Endothelial cell of umbilical vein (primary cell): ENCODE measurements at regions not wholly inside any gene's neighbourhood (a gene's known extent, or its start where the extent isn't known, plus 50 kb on each side); places are given as distances from the start of the nearest gene placed in this dataset.

Experiments used
- BruUV-seq: library from RNA; stranded (reverse); fragments of 400-500 nt; replicated peaks from 2 replicates; lab custom pipeline; 2021; lab: Mats Ljungman, UMichigan
- CTCF ChIA-PET: fragments of 300-600, 350-600 bp; sonication (Branson Sonifier 250); formaldehyde crosslinking; loops from one replicate; lab custom pipeline; 2021; ENCODE audit warnings: antibody characterized with exemption, inconsistent platforms; lab: Charles Lee
- POLR2A ChIA-PET: fragments of 300-600, 350-600 bp; sonication (Branson Sonifier 250); formaldehyde crosslinking; loops from one replicate; lab custom pipeline; 2021; ENCODE audit warnings: antibody characterized with exemption, inconsistent platforms; lab: Charles Lee
- DNase-seq: peaks from one replicate; pipeline ENCODE4 v3.0.0-alpha.2; 2011; ENCODE audit warnings: low read depth, low spot score
- FAIRE-seq: peaks from 2 replicates; lab custom pipeline; 2011; peaks lifted over from hg19 to GRCh38; lab: Jason Lieb, UNC
- H2AFZ ChIP-seq: 2 replicates; pipeline ENCODE4 v1.6.0; 2012; ENCODE audit warnings: low read depth, low read length, control low read depth, inconsistent platforms
- H3K27ac ChIP-seq: 2 replicates; pipeline ENCODE4 v1.5.1; 2011; ENCODE audit warnings: low read depth, mild to moderate bottlenecking, control low read depth, low read length, moderate library complexity; ENCODE audit not compliant: insufficient read depth
- H3K27me3 ChIP-seq, 2 experiments: 2 replicates each; pipeline versions ENCODE4 v1.6.0 to v1.6.1; 2011; ENCODE audit warnings: low read length in 2 of 2, mixed read lengths in 1 of 2; ENCODE audit not compliant: control insufficient read depth in 2 of 2, insufficient read depth in 2 of 2
- H3K36me3 ChIP-seq, 2 experiments: 2 replicates in 1 of 2; 3 replicates in 1 of 2; pipeline ENCODE4 v1.5.1; 2011; ENCODE audit warnings: low read length in 2 of 2, mild to moderate bottlenecking in 1 of 2, moderate library complexity in 1 of 2; ENCODE audit not compliant: control insufficient read depth in 2 of 2, insufficient read depth in 2 of 2; ENCODE audit errors: extremely low read depth in 1 of 2
- H3K4me1 ChIP-seq: 3 replicates; pipeline ENCODE4 v1.5.1; 2011; ENCODE audit warnings: mild to moderate bottlenecking, low read length; ENCODE audit not compliant: control insufficient read depth, insufficient read depth; ENCODE audit errors: extremely low read depth
- H3K4me2 ChIP-seq: 2 replicates; pipeline ENCODE4 v1.6.1; 2011; ENCODE audit warnings: low read length, control low read depth, mixed read lengths; ENCODE audit not compliant: insufficient read depth
- H3K4me3 ChIP-seq, 3 experiments: fragments of 200-600 bp in 1 of 3; sonication (generic), shearing (Covaris generic) in 1 of 3; replicated peaks in 1 of 3; 2 replicates each; pipeline ENCODE4 v1.5.1; 2011 to 2016; ENCODE audit warnings: control low read depth in 3 of 3, low read length in 3 of 3, mild to moderate bottlenecking in 2 of 3, inconsistent platforms in 1 of 3, low read depth in 1 of 3, moderate library complexity in 1 of 3; ENCODE audit not compliant: insufficient read depth in 1 of 3
- H3K79me2 ChIP-seq: 2 replicates; pipeline ENCODE4 v1.6.0; 2012; ENCODE audit warnings: low read length, inconsistent platforms; ENCODE audit not compliant: control insufficient read depth, insufficient read depth
- H3K9ac ChIP-seq: replicated peaks from 2 replicates; pipeline ENCODE3; 2011; ENCODE audit warnings: low read length, control low read depth; ENCODE audit not compliant: insufficient read depth; ENCODE audit errors: extremely low read depth
- H3K9me1 ChIP-seq: replicated peaks from 3 replicates; pipeline ENCODE4 v1.6.0; 2011; ENCODE audit warnings: mild to moderate bottlenecking, low read length; ENCODE audit not compliant: control insufficient read depth, insufficient read depth; ENCODE audit errors: extremely low read depth
- H3K9me3 ChIP-seq: replicated peaks from 2 replicates; pipeline ENCODE4 v1.5.1; 2012; ENCODE audit warnings: low read length, inconsistent platforms; ENCODE audit not compliant: control insufficient read depth, insufficient read depth
- H4K20me1 ChIP-seq: replicated peaks from 2 replicates; pipeline ENCODE3; 2011; ENCODE audit warnings: mild to moderate bottlenecking, low read length; ENCODE audit not compliant: control insufficient read depth, insufficient read depth; ENCODE audit errors: extremely low read depth
- CTCF ChIP-seq, 2 donors: IDR thresholded peaks; 1 replicate in 1 of 2; 2 replicates in 1 of 2; pipeline ENCODE4 v1.5.1; 2011; ENCODE audit warnings: low read length in 2 of 2, mild to moderate bottlenecking in 2 of 2, moderate library complexity in 2 of 2, control low read depth in 1 of 2, inconsistent platforms in 1 of 2, low read depth in 1 of 2; ENCODE audit not compliant: insufficient read depth in 1 of 2; ENCODE audit errors: extremely low read depth in 1 of 2
- EZH2 ChIP-seq: IDR thresholded peaks from 2 replicates; pipeline ENCODE4 v1.6.1; 2012; ENCODE audit warnings: borderline replicate concordance, low read depth, mild to moderate bottlenecking, moderate library complexity, low read length, inconsistent platforms; ENCODE audit not compliant: severe bottlenecking
- FOS ChIP-seq: IDR thresholded peaks from 2 replicates; pipeline ENCODE4 v1.6.1; 2011; ENCODE audit warnings: mild to moderate bottlenecking, low read length, moderate library complexity, borderline replicate concordance; ENCODE audit not compliant: insufficient read depth
- GATA2 ChIP-seq: IDR thresholded peaks from 2 replicates; pipeline ENCODE4 v1.7.0; 2011; ENCODE audit warnings: low read depth, mild to moderate bottlenecking, moderate library complexity, mixed read lengths, low read length; ENCODE audit not compliant: insufficient read length, insufficient read depth
- JUN ChIP-seq: IDR thresholded peaks from 2 replicates; pipeline ENCODE4 v1.6.1; 2011; ENCODE audit warnings: borderline replicate concordance, low read depth; ENCODE audit not compliant: insufficient read length, insufficient read depth
- MAX ChIP-seq: IDR thresholded peaks from 2 replicates; pipeline ENCODE4 v1.6.1; 2011; ENCODE audit not compliant: insufficient read depth, insufficient read length
- MYC ChIP-seq: IDR thresholded peaks from one replicate; pipeline ENCODE4 v1.6.1; 2011; ENCODE audit warnings: mild to moderate bottlenecking, low read depth, low read length
- POLR2A ChIP-seq: IDR thresholded peaks from 2 replicates; pipeline ENCODE4 v1.6.1; 2012; ENCODE audit warnings: low read depth, mild to moderate bottlenecking, control low read depth, low read length
- POLR2AphosphoS5 ChIP-seq: IDR thresholded peaks from 2 replicates; pipeline ENCODE4 v1.6.1; 2012; ENCODE audit warnings: low read depth, mild to moderate bottlenecking, control low read depth, low read length, moderate library complexity; ENCODE audit not compliant: insufficient read depth
- dilution Hi-C: fragments of 300-500 bp; cut with MboI; formaldehyde crosslinking; loops from one replicate; pipeline ENCODE4 v1.15.0; 2019; ENCODE audit warnings: low sequenced_read_pairs; ENCODE audit not compliant: extremely low pct_ligation_motif_present
- intact Hi-C: fragments of 100-400 bp; cut with micrococcal nuclease; formaldehyde crosslinking; loops from one replicate; pipeline ENCODE4 v1.10.0; 2022

- H3K9me1 ChIP-seq, result no peaks in the 10 kb centered on the region
- FAIRE-seq, result no peak
- no peaks in the 10 kb centered on the region for H3K36me3 ChIP-seq
- POLR2A ChIA-PET, result no interaction called here
- H3K4me1 ChIP-seq, result no peaks in the 10 kb centered on the region
- no peaks in the 10 kb centered on the region for H4K20me1 ChIP-seq
- H3K27me3 ChIP-seq, result no peaks in the 10 kb centered on the region
- intact Hi-C loops (no loop called here), dilution Hi-C loops (no loop called here)
- H3K27ac ChIP-seq, result no peak overlapping the region
- no peak overlapping the region for H3K9ac ChIP-seq
- H2AFZ ChIP-seq, result no peak overlapping the region
- no peak overlapping the region for H3K4me2 ChIP-seq
- H3K9me3 ChIP-seq, result no peaks in the 10 kb centered on the region
- no peaks in the 10 kb centered on the region for H3K79me2 ChIP-seq
- no peak for TF ChIP-seq CTCF (IDR thresholded peaks at IDR 0.05; ENCODE audit: extremely low read depth in 1 of 2, insufficient read depth in 1 of 2, low read depth in 1 of 2, low read length in 2 of 2)
- no peak for TF ChIP-seq MAX
- TF ChIP-seq GATA2, result no peak
- CTCF ChIA-PET, result no interaction called here
- no peak for DNase-seq
- H3K4me3 ChIP-seq, result no peak overlapping the region
- no TSS peak for BruUV-seq
These were observed 692.0 kb upstream of the PKDCC start for GRCh38 chr2:41355794-41356193.

GRCh38 chr2:41364842-41365241 is 683.0 kb upstream of the PKDCC start:
- Histone ChIP-seq H4K20me1 (no peaks in the 10 kb centered on the region), H3K9ac (no peak overlapping the region), H3K4me3 (no peak overlapping the region), H3K9me1 (no peaks in the 10 kb centered on the region), H3K79me2 (no peaks in the 10 kb centered on the region), H3K36me3 (no peaks in the 10 kb centered on the region), H3K9me3 (no peaks in the 10 kb centered on the region), H3K27ac (no peak overlapping the region), H3K27me3 (no peaks in the 10 kb centered on the region), H2AFZ (no peak overlapping the region), H3K4me2 (no peak overlapping the region), H3K4me1 (no peaks in the 10 kb centered on the region)
- no TSS peak for BruUV-seq
- CTCF ChIA-PET, result no interaction called here
- dilution Hi-C loops (no loop called here), intact Hi-C loops (no loop called here)
- TF ChIP-seq JUN (no peak), MYC (no peak), EZH2 (no peak), POLR2A (no peak), MAX (no peak), CTCF (IDR thresholded peaks at IDR 0.05; ENCODE audit: extremely low read depth in 1 of 2, insufficient read depth in 1 of 2, low read depth in 1 of 2, low read length in 2 of 2) (no peak), GATA2 (no peak), POLR2AphosphoS5 (no peak), FOS (no peak)
- no peak for FAIRE-seq
- no peak for DNase-seq
- POLR2A ChIA-PET, result no interaction called here
